Stimulated activated CD4-positive, alpha-beta T cell treated with anti-CD3 and anti-CD28 coated beads, Interleukin-1b, Interleukin-23, amount 100 ng/mL, for 24 hours (primary cell): ENCODE measurements at regions not wholly inside any gene's neighbourhood (a gene's known extent, or its start where the extent isn't known, plus 50 kb on each side); places are given as distances from the start of the nearest gene placed in this dataset.

Experiments used
- DNase-seq, 4 experiments: peaks; one replicate each; pipeline ENCODE4 v3.0.0-alpha.2; 2020; ENCODE audit warnings: low read depth in 4 of 4, low spot score in 1 of 4

DNA sequence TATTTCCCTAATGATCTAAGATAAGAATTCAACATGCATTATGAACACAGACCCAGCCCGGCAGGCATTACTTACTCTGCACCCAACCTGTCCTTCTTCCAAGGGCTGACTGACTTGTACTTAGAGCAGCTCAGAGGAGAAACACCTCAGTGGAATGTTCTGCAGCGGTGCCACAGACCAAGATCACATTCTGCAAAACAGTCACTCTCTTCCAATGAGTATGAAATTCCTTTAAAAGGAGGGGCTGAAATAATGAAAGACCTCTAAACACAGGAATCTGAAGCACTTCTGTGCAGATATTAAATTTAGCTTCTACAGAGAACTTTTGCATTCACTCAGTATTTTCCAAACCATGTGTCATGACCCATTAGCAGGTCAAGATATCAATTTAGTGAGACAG is 172.9 kb downstream of the ZDHHC21 start:
- DNase-seq: no peak

DNA sequence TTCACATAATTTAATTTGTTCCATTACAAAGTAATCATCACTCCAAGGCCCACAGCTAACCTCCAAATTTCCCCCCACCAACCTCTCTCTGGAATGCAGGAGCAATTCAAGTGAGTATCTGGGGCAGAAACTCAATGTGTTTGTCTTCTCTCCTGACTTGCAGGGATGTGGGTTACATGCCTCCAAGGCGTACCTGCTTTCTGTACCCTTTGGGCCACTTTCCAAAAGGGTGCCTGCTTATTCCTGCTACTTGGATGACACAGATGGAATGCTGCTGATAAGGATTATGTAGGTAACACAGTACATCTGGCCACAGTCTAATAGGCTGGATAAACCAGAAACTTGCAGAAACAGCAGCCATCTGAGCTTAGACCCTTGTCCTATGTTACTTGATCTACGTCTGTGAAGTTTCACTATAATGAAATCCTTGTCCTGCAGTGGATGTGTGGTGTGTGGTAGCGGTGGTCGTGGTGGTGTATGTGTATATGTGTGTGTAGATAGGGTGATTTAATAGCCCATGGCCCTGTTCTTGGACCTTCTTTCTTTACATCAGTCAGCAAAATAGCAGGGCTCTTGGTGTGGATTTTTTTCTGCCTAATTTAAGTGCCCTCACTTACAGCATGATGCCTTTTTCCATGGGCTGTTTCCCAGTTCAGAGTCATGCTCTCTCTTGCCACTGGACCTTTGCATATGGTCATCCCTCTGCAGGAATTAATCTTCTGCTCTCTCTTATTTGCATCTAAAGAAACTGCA is 175.9 kb downstream of the ZDHHC21 start:
- no peak for DNase-seq

DNA sequence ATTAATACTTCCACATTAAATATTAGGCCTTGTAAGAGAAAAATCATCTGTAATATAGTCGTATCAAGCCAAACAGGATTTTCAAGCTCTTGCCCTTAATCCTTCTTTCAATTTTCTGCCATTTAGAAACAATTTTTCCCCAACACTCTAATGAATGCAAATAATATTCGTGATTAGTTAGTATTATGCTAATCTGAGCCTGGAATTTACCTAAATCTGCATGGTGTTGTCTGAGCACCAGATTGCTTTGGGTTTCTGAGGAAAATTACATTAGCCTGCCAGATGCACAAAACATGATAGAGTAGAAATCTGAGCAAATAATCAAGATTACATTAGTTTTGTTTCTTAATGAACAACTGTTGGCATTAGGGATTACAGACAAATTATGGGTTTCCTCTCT is 176.6 kb downstream of the ZDHHC21 start:
- no peak for DNase-seq

DNA sequence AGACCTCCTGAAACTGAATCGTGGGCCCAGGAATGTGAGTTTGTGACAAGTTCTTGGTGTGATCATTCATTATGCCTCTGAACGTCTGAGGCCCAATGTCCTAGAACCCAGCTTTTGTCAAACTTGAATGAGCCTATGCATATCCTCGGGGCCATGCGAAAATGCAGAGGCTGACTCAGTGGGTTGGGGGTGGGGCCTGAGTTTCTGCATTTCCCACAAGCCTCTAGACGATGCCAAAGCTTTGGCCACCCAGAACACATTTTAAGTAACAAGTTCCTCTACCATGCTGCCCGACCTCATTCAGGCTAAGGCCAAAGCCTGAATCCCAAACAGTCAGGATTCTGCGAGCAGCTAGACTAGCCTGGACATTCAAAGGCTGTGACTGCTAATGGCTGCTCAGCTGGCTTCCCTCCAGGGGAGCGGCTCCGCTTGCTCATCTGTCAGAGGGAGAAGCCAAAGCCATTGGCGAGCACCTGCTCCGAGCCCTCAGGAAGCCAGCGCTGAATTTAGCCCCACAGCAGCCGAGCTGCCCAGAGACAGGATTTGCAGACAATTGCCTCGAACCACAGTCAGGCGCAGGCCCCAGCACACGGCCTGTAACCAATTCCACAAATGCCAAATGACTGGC is 177.5 kb downstream of the ZDHHC21 start:
- no peak for DNase-seq

DNA sequence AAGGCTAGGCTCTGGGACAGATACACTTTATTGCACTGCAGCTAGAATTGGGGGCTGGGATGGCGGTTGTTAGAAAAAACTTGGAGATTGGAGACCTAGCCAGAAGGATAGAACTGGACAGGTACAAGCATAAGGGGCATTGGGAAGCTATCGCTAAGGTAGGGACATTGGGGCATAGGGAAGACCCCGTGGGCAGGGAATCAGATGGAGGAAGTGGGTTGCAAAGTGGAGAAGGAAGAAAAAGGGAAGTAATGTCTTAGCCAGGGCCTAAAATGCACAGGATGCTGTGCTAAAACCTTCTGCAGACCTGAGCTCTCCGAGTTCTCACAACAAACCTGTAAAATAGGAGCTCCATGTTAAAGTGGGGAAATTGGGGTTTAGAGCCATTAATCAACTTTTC is 178.2 kb downstream of the ZDHHC21 start:
- DNase-seq: no peak

DNA sequence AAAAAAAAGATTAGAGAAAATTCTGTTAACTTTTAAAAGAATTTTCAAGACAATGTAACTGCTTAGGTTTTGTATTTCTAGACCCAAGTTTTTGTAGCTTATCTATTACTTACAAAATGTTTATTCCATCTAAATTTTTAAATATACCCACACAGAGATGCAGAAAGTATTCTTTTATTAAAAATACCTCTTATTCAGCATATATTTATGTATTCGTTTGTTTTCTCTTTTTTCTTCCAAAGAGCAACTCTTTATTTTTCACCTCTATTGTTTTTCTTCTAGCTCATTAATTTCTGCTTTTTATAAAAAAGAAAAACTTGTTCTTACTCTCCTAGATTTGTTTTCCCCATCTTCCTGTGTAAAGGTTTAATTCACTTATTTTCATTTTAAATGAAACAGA is 180.3 kb downstream of the ZDHHC21 start:
- DNase-seq: no peak

DNA sequence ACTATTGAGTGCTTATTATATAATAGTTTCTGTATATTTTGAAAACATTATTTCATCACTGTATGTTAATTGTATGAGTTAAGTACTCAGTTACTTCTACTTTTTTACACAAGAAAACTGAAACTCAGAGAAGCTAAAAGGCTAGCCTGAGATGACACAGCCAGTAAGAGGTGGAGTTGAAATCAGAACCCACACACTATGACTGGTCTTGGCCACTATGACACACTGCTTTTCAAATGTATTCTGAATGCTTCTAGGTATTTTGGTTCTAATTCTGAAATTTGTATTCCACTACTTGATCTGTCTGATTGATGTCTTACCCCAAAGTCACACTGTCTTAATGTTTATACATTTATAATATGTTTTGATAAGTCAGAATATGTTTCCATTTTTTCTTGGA is 181.8 kb downstream of the ZDHHC21 start:
- DNase-seq: no peak

DNA sequence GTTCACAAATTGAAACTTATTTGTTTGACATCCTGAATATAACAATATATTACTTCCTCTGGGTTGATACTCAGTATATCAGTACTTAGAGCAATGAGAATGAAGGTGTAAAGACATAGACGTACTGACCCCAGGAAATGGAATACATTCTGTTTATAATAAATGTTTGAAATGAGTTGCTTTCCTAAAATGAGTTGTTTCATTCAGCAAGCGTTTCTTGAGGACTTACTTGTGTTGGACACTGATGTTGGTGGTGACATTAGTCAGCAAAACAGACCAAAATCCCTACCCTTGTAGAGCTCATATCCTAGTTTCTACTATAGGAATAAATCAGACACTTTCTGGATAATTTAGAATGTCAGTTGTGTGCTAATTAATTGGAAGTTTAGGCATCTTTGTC is 184.3 kb downstream of the ZDHHC21 start:
- no peak for DNase-seq

DNA sequence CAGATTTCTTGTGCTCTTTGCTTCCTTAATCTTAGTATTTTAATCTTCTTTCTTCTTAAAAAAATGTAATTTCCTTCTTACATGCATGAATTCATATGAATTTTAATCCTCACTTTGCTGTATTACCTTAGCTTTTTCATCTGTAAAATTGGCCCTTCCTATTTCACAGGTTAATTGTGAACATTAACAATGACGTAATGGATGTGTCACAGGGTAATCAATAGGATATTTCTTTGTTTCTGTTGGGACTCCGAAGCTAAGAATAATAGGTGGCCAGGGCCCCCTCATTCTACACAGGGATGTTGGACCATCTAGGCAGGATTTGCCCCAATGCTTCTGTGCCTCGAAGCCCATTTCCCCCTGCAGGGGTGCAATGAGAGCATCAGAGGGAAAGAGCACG is 187.4 kb upstream of the NFIB start:
- DNase-seq: no peak

DNA sequence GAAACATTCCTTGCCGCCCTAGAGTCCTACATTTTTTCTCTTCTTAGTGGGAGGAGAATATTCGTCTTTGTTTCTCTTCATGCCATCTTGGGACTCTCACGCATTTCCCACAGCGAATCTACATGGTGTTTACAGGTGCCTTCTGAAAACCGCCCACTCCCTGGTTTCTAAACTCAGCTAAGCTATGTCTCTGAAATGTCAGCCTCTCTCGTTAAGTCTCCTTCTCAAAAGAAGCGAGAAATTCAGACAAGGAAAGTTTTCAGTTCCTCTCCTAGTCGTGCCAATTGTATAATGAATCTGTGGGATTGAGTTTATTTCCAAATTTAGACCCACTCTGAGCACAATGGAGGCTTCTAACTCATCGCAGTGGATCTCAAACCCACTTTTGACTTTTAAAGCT is 186.8 kb upstream of the NFIB start:
- no peak for DNase-seq

DNA sequence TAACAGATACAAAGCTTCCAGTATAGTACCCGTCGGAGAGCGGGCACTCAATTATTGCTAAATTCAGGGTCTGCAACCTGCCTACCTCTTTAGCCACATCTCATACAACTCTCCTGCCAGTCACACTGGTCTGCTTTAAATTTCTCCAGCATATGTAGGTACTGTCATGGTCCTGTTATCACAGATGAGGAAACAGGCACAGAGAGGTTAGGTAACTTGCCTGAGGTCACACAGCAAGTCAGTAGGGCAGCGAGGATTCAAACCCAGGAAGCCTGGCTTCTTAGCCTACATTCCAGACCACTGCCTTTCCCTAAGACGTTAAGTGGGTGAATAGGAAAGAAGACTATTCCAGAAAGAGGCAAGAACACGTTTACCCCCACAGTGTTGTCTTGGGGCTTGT is 186.0 kb upstream of the NFIB start:
- DNase-seq: no peak

DNA sequence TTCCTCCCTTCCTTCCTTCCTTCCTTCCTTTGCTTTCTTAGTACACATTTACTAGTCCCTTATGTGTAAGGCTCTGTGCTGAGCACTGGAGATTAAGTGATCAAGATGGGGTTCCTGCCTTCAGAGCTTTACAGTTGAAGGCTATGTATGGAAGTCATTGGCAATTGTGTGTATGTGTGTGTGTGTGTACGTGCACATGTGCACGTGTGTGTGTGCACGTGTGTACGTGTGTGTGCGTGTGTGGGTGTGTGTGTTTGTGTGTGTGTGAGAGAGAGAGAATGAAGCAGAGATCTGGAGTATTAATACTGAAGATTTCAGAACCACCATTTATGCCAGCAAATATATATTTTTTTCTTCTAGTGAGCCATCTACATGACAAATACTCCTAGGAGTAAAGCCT is 184.9 kb upstream of the NFIB start:
- DNase-seq: no peak

DNA sequence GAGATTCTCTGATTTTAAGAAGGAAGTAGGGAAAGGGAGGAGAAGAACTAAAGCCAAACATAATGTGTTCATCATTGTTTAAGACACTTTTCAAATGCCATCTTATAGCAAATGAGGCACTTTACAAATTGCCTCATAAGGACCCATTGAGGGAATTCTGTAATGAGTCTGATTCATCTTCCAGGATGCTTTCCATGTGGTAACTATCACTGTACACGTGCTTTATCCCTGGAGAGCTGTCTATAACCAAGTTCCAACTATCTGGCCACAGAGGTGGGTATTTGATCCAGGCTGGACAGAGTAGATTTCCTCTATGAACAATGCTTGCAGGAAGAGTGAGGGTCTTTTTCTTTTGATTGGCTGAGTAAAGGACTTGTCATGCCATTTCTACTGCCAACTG is 183.5 kb upstream of the NFIB start:
- no peak for DNase-seq

DNA sequence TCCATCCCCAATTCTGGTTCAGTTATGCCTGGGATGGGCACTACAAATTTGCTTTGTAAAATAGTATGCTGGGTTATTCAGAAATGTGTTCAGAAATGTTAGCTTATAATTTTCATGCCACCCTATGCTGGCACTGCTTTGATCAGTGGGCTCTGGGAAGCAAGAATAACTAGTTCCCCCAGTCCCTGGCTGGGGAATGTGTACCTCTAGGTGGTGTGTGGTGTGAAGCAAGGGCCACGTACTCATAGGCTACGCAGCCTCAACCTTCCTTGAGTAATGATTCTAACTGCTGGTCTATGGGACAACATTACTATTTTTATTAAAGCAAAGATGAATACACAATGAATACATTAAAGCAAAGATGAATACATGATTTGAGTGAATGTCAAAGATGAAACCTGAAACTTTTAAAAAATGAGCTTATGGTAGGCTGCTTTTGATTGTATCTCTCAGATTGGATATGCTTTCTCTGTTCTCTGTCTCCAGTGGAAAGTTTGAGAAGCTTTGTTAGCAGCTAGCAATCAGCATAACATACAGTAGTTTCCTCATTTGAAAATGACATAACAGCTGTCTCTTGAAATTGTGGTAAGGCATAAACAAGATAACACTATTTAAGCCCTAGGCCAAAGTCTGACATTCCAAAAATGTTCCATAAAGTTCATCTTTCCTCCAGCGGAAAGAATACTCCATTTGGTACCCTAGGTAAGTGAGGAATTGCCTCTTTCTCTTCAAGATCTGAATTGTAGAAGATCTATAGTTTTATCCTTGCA is 174.7 kb upstream of the NFIB start:
- DNase-seq: no peak

DNA sequence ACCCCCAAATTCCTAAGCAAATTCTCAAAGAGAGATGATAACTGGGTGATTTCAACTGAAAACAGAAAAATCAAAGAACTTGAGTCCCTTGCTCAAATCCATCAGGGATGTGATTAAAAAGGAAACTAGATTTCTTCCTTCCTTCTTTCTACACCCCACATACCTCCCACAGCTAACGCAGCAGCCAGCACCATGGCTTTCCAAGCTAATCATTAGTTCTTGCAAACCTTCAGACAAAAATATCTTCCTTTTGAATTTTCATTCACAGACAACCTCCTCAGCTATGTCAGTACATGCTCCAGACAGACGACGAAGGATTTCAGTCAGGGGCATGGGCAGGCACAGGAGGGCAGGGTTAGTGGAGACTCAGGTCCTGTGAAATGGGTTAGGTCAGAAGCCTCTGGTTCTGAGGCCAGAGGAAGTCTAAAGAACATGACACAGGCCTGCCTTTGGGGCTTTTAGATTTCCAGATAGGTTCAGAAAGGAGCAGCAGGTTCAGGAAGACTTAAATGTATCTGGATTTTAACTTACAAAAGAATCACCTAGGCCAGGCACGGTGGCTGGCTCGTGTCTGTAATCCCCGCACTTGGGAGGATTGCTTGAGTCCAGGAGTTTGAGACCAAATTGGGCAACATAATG is 173.7 kb upstream of the NFIB start:
- DNase-seq: no peak

DNA sequence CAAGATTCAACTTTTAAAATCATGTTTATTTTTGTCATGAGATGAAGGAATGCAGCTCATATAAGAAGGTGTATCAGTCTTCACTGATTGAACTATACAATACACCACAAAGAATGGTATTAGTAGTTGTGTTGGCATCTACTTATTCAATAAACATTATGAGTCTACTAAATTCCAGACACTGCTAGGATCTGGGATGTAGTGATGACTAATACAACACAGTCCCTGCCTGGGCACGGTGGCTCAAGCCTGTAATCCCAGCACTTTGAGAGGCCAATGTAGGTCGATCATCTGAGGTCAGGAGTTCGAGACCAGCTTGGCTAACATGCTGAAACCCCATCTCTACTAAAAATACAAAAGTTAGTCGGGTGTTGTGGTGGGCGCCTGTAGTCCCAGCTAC is 171.4 kb upstream of the NFIB start:
- no peak for DNase-seq

DNA sequence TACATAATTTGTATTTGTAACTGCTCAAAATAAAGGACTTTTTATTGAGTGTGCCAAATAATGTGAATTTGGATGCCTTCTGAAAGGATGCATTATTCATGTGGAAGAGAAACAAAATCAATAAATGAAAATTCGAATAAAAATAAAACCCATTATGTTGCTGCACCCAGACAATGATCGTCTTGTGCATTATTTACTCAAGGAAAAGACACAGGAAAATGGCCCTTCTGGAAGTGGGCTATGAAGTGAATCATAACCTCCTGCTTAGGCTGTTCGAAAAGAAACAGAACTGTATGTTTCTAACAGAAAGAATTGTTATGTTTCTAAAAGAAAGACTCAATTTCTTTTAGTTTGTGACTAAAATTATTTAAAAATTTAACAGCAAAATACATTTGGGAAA is 168.9 kb upstream of the NFIB start:
- no peak for DNase-seq

DNA sequence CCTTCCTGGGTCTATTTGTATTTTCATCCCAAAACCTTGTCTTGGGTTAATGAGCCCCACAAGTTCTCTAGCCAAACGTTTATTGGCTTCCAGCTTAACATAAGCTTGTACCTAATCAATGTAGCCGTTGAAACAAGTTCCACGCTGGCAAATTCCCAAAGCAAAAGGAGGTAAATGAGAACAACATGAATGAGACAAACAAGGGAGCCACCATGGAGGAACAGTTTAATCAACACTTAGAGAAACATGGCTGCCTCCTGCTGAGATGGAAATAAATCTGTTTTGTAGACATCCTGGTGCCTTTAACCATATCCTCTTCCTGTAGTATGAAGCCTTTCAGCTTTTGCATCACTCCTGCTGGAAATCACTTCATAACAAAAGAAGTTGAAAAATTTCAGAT is 166.6 kb upstream of the NFIB start:
- DNase-seq: no peak

DNA sequence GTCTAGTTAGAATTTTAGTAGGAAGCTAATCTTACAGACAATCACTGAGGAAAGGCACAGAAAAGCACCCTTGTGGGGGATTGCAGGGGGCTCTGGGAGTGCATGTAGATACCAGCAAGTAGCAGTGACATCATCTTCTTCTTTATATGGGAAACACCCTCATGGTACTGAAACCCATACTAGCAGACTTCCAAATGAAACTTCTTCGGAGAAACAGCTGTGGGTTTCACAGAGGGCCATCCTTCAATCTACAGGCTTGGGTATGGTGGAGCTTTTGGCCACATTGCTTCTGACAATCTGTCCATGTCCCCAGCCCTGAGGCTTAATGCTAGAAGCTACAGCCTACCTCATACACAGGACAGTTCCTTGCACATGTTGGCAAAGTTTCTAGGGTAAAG is 165.2 kb upstream of the NFIB start:
- no peak for DNase-seq

DNA sequence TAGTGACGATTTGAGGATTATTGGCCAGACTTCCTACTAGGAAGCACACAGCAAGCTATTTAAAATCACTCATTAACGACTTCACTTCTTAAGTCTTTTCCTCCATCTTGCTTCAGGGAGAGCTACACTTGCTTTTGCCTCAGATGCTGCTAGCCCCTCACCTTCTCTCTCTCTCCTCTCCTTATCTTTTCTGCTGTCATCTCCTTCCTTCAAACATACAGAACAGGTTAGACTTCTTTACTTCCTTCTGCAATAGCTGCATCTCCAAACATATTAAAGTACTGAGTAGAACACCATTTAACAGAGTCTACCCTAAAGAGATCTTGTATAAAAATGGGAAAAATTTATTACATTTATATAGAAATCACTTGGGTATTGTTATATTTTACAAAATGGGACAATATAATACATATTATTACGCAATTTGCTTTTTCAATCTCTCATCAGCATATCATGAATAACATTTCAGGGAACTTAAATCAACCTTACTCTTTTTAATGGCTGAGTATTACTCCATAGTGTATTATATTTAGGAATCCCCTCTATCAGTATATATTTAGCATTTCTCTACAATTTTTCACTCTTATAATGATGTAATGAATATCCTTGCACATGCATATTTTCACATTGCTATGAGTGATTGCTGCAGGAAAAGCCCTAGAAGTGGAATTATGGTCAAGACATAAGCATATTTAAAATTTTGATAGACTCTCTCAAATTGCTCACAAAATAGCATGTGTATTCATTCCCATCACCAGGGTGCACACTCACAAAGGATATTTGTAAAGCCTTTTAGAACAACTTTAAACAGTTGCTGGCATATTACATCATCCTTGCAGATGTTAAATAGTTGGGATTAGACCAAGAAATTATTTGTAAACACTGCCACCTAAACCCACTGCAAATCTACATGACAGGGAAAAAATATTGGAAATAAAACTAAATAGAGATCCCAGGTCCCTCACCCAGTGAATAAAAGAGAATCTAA is 164.5 kb upstream of the NFIB start:
- no peak for DNase-seq

DNA sequence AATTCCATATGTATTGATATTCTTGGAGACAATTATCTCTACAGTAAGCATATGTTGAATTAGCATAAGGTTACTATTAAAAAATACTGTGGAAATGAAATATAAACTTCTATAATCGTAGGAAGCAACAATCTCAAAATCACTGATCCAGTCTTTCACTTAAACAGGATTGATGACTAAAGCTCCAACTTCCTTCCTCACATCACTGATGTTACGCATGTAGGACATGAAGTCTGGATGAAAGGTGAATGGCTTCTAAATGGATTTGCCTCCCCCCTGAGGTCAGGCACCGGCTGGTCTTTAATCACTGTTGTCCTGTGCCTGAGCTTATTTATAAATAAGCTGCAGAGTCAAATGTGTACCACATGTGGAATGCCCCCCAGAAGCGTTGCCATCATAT is 157.1 kb upstream of the NFIB start:
- no peak for DNase-seq
